Adipocyte (in vitro differentiated cells): ENCODE measurements at regions not wholly inside any gene's neighbourhood (a gene's known extent, or its start where the extent isn't known, plus 50 kb on each side); places are given as distances from the start of the nearest gene placed in this dataset.
"Not testable (repeated sequence)": the region's sequence is repeated elsewhere in the genome, so short reads cannot be mapped to it uniquely, and the experiment has no call there.

Source experiments
- DNase-seq: peaks from one replicate; pipeline ENCODE4 v3.0.0-alpha.2; 2015; ENCODE audit warnings: low read depth
- H3K27me3 ChIP-seq: replicated peaks from 2 replicates; pipeline ENCODE4 v1.7.0; 2013; ENCODE audit warnings: mild to moderate bottlenecking, low read length, moderate library complexity; ENCODE audit not compliant: control insufficient read depth, insufficient read depth
- H3K36me3 ChIP-seq: 2 replicates; pipeline ENCODE4 v1.7.0; 2013; ENCODE audit warnings: low read length, mild to moderate bottlenecking, moderate library complexity; ENCODE audit not compliant: control insufficient read depth, insufficient read depth, severe bottlenecking
- H3K4me1 ChIP-seq: 2 replicates; pipeline ENCODE4 v1.7.0; 2013; ENCODE audit warnings: mild to moderate bottlenecking, low read length, moderate library complexity; ENCODE audit not compliant: control insufficient read depth, insufficient read depth
- H3K4me3 ChIP-seq: 2 replicates; pipeline ENCODE4 v1.7.0; 2013; ENCODE audit warnings: mild to moderate bottlenecking, low read length, moderate library complexity
- H3K9ac ChIP-seq: 2 replicates; pipeline ENCODE4 v1.7.0; 2013; ENCODE audit warnings: mild to moderate bottlenecking, low read length, moderate library complexity
- H3K9me3 ChIP-seq: 2 replicates; pipeline ENCODE4 v1.7.0; 2013; ENCODE audit warnings: mild to moderate bottlenecking, low read length, moderate library complexity; ENCODE audit not compliant: control insufficient read depth

GRCh38 chr6:168179702-168180382 lies 100.8 kb upstream of the FRMD1 start:
- Histone ChIP-seq H3K27me3 (peaks cover 6% of the 10 kb centered on the region), H3K9me3 (no peaks in the 10 kb centered on the region), H3K4me1 (no peaks in the 10 kb centered on the region), H3K4me3 (no peak overlapping the region), H3K9ac (no peak overlapping the region), H3K36me3 (no peaks in the 10 kb centered on the region)
- no peak for DNase-seq

DNA sequence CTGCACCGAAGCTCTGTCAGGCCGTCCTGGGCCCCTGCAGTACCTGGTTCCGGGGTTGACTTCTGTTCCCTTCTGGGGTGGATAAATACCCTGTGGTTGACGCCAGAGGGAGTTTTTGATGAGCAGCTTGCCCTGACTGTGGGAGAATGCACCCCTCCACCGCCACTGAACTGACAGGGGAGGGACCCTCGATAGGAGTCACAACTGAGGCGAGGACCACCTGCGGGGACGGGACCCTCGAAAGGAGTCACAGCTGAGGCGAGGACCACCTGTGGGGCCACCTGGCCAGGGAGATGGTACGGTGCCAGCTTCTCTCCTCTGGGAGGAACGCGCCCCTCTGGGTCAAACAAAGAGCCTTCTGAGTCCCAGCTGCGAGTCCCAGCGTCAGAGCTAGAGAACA lies 100.1 kb upstream of the FRMD1 start:
- peaks cover 10% of the 10 kb centered on the region for H3K27me3 ChIP-seq
- H3K4me3 ChIP-seq: no peak overlapping the region
- DNase-seq: no peak
- no peak overlapping the region for H3K9ac ChIP-seq
- H3K36me3 ChIP-seq: no peaks in the 10 kb centered on the region
- H3K9me3 ChIP-seq: no peaks in the 10 kb centered on the region
- no peaks in the 10 kb centered on the region for H3K4me1 ChIP-seq

- Histone ChIP-seq H3K27me3 (peaks cover 10% of the 10 kb centered on the region), H3K36me3 (no peaks in the 10 kb centered on the region), H3K9ac (no peak overlapping the region), H3K9me3 (no peaks in the 10 kb centered on the region), H3K4me3 (no peak overlapping the region), H3K4me1 (no peaks in the 10 kb centered on the region)
- no peak for DNase-seq
These were observed 98.3 kb upstream of the FRMD1 start for GRCh38 chr6:168177103-168177891.

DNA sequence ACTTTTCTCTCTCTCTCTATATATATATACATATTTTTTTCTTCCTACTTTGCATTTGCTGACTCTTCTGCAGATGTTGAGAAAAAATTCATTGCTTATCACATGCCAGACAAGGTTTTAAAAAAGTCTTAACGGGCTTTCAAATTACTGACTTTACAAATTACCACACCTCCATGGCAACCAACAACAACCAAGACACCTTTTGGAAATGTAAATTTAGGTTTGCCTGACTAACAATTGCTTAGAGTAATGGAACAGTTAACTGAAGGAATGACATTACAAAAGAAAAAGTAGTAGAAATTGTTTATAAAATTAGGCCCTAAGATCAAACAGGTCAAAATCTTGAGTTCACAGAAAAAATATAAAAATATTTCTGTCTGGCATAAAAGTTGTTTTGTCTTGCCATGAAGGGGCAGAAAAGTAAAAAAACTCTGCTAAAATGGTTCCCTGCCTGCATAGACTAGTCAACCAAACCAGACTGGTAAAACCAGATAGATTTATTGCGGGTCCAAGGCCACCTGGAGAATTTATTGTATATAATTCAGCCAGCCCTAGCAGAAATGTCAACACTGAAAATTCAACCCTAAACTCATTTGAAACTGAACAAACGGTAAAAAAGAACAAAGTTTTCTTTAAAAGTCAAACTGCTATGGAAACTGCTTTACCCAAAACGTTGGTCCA lies 92.8 kb upstream of the FRMD1 start:
- H3K9me3 ChIP-seq: no peaks in the 10 kb centered on the region
- no peak overlapping the region for H3K9ac ChIP-seq
- H3K27me3 ChIP-seq: peaks cover 8% of the 10 kb centered on the region
- no peaks in the 10 kb centered on the region for H3K4me1 ChIP-seq
- DNase-seq: no peak
- H3K4me3 ChIP-seq: no peak overlapping the region
- no peaks in the 10 kb centered on the region for H3K36me3 ChIP-seq

DNA sequence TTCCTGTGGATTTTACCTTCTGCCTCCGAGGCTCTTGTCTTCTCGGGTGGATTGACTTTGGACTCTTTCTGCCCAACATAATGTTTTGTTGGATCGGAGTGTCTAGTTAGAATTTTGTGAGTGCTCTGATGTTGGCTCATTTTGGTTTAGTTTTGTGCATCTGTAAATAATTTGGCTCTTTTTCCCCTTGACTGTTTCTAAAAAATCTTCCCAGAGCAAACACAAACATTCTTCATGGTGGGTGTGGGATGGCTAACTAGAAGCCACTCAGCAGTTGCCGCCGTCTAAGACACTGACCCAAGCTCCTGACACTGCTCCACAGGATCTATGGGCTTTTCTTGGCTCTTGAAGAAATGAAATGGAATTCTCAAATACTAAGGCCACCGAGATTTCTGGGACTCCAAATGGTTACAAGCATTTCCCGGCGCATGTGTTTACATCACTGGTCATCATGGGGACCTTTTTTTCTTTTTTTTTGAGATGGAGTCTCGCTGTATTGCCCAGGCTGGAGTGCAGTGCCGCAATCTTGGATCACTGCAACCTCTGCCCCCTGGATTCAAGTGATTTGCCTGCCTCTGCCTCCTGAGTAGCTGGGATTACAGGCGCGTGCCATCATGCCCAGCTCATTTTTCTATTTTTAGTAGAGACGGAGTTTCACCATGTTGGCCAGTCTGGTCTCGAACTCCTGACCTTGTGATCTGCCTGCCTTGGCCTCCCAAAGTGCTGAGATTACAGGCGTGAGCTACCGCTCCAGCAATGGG lies 92.0 kb upstream of the FRMD1 start:
- Histone ChIP-seq H3K9ac (no peak overlapping the region), H3K4me3 (no peak overlapping the region), H3K27me3 (peaks cover 8% of the 10 kb centered on the region), H3K4me1 (no peaks in the 10 kb centered on the region), H3K9me3 (no peaks in the 10 kb centered on the region), H3K36me3 (no peaks in the 10 kb centered on the region)
- DNase-seq: no peak

DNA sequence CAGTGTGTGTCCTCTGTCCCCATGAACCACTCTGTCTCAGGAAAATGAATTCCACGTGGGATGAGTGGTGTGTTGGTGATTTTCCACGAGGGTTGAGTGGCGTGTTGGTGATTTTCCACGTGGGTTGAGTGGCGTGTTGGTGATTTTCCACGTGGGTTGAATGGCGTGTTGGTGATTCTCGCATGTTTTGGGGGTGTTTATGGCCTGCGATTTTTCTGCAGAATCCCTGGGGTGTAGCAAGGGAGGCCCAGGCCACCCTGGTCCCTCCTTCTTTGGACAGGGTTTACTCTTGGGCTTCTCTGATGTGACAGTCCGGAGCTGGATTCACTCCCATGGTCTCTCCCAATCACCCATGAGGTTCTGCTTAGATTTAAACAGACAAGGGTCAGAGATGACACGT lies 90.6 kb upstream of the FRMD1 start:
- Histone ChIP-seq H3K9ac (no peak overlapping the region), H3K36me3 (no peaks in the 10 kb centered on the region), H3K9me3 (no peaks in the 10 kb centered on the region), H3K27me3 (peaks cover 6% of the 10 kb centered on the region), H3K4me1 (no peaks in the 10 kb centered on the region), H3K4me3 (no peak overlapping the region)
- DNase-seq: no peak

DNA sequence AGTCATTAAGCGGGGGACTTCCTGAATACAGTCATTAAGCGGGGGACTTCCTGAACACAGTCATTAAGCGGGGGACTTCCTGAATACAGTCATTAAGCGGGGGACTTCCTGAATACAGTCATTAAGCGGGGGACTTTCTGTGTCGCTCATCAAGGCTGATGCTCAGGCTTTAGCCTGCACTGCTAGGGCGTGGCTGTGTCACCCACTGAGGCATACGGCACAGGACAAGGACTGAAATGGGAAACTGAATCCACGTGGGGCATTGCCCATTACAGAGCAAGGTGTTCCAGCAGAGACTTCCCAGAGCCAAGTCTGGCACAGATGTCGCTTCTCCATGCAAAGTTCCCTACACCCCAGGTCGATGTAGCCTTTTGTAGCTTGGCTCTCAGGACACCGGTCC lies 89.9 kb upstream of the FRMD1 start:
- H3K9me3 ChIP-seq, H3K4me1 ChIP-seq, H3K4me3 ChIP-seq, H3K9ac ChIP-seq, DNase-seq, H3K36me3 ChIP-seq, H3K27me3 ChIP-seq: not testable (repeated sequence)

DNA sequence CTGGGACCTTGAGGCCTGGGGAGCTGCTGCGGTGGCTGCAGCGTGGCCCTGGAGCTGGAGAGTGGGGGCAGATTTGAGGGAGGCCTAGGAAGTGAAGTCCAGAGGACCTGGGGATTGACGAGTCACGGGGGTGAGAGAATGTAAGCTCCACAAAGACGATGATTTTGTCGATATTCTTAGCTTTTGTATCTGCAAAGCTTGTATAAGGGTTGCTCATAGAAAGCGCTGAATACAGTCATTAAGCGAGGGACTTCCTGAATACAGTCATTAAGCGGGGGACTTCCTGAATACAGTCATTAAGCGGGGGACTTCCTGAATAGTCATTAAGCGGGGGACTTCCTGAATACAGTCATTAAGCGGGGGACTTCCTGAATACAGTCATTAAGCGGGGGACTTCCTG lies 89.3 kb upstream of the FRMD1 start:
- DNase-seq, H3K9me3 ChIP-seq, H3K9ac ChIP-seq, H3K27me3 ChIP-seq, H3K36me3 ChIP-seq, H3K4me1 ChIP-seq, H3K4me3 ChIP-seq: not testable (repeated sequence)

DNA sequence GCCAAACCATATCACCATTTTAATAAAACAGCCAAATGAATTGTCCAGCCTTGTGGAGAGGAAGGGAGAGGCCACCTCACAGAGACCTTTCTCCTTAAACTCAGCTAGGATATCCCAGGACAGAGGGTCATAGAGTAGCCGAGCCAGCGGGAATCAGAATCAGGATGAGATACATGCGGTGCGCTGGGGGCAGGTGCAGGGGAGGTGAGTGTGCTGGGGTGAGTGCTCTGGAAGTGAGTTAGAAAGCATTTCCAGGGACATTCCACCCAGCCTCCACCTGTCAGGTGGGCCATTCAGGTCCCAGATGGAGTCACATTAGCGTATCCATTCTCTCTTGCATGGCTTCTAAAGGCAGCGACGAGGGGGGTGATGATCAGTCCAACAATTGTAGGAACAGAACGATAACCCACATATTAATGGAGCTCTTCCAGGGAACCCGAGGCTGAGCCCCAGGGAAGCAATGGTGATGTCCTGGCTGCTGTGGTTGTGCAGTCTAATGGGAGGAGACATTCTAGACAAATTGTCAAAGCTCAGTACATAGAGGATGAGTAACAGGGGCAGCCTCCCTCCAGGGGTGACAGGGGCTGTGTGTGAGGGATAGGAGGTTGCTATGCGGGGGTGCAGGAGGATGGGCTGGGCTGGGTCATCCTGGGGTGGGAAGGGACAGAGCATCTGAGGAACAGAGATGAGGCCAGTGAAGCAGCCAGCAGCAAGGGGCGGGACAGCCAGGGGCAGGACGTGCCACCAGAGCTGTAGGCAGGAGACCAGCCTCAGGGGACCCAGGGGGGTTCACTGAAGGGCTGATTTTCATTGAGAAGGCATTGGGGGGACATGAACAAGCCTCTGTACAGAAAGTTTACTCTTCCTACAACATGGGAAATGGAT lies 88.7 kb upstream of the FRMD1 start:
- Histone ChIP-seq H3K27me3 (peaks cover 3% of the 10 kb centered on the region), H3K4me1 (peaks cover 5% of the 10 kb centered on the region), H3K9ac (no peak overlapping the region), H3K4me3 (no peak overlapping the region), H3K9me3 (no peaks in the 10 kb centered on the region), H3K36me3 (no peaks in the 10 kb centered on the region)
- DNase-seq: no peak

GRCh38 chr6:168166627-168167026 lies 87.6 kb upstream of the FRMD1 start:
- Histone ChIP-seq H3K9ac (no peak overlapping the region), H3K4me3 (no peak overlapping the region), H3K4me1 (peaks cover 5% of the 10 kb centered on the region), H3K36me3 (no peaks in the 10 kb centered on the region), H3K27me3 (peaks cover 3% of the 10 kb centered on the region), H3K9me3 (no peaks in the 10 kb centered on the region)
- no peak for DNase-seq
